DMS153 treated with DMSO at 0.1 percent for 48 hours (cell line): ENCODE measurements at regions not wholly inside any gene's neighbourhood (a gene's known extent, or its start where the extent isn't known, plus 50 kb on each side); places are given as distances from the start of the nearest gene placed in this dataset.
A peak's percentile ranks its signal among the peaks of the same experiment; 100 is the strongest.
"Not testable (repeated sequence)": the region's sequence is repeated elsewhere in the genome, so short reads cannot be mapped to it uniquely, and the experiment has no call there.

Experiments used
- DNase-seq: peaks from one replicate; lab custom pipeline; 2025; ENCODE audit not compliant: unreplicated experiment; lab: John Stamatoyannopoulos, UW

DNA sequence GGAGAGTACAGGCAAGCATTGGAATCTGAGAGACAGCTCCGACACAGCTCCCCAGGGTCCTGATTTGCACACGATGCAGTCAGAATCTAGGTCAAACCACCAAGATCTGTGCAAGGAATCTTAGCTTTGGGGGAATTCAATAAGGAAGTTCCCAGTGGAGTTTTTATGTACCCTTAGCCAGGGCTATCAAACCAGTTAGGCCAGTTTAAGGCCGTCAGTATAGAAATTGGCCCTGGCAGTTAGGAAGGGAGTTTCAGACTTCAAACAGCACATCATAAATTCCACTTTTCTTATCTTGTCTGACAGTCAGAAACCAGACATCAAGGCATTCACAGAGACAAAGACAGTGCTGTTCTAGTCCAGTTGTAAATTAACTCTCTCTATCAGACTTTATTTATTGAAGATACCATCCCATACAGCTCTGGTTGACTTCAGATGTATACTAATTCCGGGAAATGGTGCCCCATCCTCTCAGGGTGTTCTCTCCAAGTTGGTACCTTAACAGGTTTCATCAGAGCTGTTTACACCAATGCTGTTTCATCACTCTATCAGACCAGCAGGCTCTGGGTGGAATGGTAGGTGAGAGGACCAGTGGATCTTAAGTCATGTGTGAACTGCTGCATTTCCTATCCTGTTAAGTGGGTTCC, 157.5 kb upstream of the ATF7IP start:
- DNase-seq: peak; percentile 41

- DNase-seq: no peak
Measured at GRCh38 chr12:14211947-14212387, 153.5 kb upstream of the ATF7IP start.

- DNase-seq: no peak
Measured at GRCh38 chr12:14213542-14213941, 151.9 kb upstream of the ATF7IP start.

- DNase-seq: no peak
Measured at GRCh38 chr12:14214495-14214894, 151.0 kb upstream of the ATF7IP start.

DNA sequence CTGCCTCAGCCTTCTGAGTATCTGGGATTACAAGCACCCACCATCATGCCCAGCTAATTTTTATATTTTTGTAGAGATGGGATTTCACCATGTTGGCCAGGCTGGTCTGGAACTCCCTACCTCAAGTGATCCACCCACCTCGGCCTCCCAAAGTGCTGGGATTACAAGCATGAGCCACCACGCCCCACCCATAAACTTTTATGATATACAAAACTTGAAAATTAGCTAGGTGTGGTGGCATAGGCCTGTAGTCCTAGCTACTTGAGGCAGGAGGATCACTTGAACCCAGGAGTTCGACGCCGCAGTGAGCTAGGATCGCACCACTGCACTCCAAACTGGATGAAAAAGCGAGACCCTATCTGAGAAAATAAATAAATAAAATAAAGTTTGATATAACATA, 149.5 kb upstream of the ATF7IP start:
- not testable (repeated sequence) for DNase-seq

DNA sequence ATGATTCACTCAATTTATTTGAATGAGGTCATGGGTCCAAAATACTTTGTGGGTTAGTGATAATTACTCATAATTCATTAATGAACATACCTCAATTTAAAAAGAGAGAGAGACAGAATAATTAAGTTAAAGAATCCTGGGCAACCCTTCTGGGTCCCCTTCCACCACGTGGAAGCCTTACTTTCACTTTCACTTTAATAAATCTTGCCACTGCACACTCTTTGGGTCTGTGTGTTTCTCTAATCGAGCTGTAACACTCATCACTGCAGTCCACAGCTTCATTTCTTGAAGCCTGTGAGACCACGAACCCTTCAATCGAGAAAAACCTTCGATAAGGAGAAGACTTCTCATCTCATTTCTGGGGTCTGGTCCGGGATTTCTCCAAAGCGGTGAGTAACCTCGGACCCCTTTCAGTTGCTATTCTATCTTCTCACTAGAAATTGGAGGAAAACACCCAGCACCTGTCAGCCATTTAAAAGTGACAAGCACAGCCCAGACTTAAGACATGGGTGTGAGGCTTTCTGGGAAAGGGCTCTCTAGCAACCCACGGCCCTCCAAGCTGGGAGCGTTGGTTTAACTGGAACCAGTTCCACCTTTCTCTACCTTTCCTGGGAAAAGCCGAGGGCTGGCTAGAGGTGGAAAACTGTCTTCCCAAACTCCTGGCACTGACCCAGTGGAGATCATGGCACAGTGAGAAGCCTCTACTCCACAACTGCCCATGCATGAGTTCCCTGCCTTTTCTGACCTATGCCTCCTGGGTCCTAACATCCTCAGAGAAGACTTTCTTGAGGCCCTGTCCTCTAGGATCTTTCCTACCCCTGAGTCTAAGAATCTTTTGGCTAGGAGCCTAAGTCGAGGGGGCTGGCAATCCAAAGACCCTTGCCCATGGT, 148.8 kb upstream of the ATF7IP start:
- DNase-seq: no peak

DNA sequence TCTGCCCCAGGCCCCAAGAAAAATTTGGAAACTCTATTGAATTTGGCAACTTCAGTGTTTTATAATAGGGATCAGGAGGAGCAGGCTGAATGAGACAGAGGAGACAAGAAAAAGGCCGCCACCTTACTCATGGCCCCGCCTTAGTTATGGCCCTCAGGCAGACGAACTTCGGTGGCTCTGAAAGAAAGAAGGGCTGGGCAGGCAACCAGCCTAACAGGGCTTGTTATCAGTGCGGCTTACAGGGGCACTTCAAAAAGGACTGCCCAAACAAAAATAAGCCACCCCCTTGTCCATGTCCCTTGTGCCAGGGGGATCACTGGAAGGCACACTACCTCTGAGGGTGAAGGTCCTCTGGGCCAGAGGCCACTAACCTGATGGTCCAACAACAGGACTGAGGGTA, 146.3 kb upstream of the ATF7IP start:
- no peak for DNase-seq

DNA sequence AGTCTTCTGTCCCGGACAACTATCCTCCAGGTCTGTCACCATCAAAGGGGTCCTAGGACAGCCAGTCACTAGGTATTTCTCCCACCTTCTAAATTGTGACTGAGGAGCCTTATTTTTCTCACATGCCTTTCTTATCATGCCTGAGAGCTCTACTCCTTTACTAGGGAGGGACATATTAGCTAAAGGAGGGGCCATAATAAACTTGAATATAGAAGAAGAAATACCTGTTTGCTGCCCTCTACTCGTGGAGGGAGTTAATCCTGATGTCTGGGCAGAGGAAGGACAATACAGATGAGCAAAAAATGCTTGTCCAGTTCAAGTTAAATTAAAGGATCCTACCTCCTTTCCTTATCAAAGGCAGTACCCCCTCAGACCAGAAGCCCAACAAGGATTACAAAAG, 145.8 kb upstream of the ATF7IP start:
- not testable (repeated sequence) for DNase-seq

DNA sequence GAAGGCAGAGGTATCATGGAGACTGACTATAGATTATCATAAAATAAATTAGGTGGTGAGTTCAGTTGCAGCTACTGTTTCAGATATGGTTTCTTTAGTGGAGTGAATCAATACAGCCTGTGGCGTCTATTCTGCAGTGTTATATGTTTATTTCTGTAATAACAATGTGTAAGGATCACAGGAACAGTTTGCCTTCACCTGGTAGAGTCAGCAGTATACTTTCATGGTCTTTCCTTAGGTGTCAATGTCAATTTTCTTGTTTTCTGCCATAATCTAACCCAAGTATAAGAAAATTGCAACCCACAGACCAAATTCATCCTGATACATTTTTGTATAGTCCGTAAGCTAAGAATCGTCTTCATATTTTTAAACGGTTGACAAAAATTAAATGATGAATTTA, 140.4 kb upstream of the ATF7IP start:
- no peak for DNase-seq

DNA sequence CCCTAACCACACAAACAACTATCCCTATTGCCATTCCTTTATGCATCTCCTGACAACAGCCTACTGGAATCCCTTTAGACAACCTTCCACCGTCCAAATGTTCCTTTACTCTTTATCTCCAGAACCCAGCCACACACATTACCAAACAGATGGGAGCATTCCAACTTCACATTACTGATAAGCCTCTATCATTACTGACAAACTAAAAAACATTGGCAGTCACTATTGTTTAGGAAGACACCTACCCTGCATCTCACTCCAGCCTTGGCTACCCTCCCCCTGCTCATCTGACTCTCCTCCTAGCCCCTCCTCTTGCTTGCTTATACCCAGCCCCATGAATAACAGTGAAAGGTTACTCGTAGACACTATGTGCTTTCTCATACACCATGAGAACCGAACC, 130.3 kb upstream of the ATF7IP start:
- DNase-seq: not testable (repeated sequence)

DNA sequence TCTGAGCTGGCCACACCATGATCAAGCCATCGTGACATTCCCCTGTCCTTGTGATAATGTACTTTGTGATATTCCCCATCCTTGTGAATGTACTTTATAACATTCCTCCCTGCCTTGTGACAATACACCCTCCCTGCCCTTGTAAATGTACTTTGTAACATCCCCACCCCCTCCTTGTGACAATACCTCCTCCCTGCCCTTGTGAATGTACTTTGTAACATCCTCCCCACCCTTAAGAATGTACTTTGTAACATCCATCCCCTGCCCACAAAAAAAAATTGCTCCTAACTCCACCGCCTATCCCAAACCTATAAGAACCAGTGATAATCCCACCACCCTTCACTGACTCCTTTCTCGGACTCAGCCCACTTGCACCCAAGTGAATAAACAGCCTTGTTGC, 128.8 kb upstream of the ATF7IP start:
- not testable (repeated sequence) for DNase-seq

DNA sequence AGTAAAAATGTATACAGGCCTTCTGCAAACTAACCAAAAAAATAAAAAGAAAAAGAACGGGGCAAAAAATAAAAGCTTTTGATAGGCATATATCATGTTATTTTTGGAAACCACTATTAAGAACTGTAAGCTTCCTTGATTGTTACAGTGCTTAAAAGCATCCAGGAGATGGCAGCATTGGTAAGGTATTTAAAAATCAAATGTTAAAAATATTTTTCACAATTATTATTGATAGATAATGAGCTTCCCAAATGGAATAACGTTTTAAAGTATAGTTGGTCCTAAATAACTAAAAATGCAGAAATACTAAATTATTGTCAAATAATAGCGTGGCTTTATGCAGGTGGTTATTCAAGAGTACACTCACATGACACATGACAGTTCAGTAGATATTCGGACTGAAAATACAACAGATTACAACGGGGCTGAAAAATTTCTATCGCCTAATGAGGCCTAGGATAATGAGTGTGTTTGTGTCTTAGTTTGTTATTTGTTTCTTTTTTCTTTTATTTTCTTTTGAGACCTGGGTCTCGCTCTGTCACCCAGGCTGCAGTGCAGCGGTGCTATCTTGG, 127.2 kb upstream of the ATF7IP start:
- no peak for DNase-seq

DNA sequence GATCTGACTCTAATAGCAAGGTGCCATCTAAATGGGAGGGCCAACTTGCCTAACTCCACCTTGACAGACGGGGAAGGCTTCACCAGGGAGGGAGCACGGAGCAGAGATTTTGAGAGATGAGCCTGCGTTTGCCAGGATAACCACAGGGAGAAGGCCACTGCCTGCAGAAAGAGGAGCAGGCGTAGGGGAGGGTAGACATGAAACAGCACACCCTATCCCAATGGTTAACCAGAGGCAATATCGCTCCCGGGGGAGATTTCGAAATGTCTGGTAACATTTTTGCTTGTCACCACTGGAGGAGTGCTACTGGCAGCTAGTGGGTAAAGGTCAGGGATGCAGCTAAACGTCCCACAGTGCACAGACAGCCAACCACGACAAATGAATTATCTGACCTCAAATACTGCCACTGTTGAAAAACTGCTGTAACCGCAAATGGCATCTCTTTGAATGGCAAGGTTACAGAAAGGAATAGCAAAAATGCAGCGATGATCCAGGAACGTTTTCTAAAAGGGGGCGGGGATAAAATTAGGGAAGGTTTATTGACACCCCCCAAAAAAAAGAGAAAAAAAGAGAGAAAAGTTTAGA, 126.0 kb upstream of the ATF7IP start:
- no peak for DNase-seq

- DNase-seq: no peak
Measured at GRCh38 chr12:14239935-14240872, 125.3 kb upstream of the ATF7IP start.

DNA sequence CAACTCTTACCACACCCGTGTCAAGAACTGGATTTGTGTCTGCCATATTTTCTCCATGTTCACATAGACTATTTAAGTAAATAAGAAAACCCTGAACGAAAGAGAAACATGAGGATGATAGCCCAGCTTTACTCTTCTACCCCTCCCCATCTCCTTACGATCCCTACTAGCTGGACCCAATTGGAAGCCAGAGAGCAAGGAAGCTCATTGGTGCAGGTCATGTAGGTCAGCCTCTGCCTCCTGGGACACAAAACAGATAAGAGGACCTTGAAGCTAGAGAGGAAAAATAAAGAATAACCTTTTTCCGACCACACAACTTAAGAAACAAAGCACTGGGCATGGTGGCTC, 124.6 kb upstream of the ATF7IP start:
- DNase-seq: no peak

DNA sequence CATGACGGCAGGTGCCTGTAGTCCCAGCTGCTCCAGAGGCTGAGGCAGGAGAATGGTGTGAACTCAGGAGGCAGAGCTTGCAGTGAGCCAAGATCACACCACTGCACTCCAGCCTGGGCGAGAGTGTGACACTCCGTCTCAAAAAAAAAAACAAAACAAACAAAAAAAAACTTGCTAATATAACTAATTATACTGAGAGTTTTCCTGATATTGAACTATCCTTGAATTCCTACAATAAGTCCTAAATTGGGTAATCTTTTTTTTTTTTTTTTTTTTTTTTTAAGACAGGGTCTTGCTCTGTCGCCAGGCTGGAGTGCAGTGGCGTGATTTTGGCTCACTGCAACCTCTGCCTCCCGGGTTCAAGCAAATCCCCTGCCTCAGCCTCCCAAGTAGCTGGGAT, 122.7 kb upstream of the ATF7IP start:
- not testable (repeated sequence) for DNase-seq

GRCh38 chr12:14243941-14244340, 121.5 kb upstream of the ATF7IP start:
- DNase-seq: no peak

DNA sequence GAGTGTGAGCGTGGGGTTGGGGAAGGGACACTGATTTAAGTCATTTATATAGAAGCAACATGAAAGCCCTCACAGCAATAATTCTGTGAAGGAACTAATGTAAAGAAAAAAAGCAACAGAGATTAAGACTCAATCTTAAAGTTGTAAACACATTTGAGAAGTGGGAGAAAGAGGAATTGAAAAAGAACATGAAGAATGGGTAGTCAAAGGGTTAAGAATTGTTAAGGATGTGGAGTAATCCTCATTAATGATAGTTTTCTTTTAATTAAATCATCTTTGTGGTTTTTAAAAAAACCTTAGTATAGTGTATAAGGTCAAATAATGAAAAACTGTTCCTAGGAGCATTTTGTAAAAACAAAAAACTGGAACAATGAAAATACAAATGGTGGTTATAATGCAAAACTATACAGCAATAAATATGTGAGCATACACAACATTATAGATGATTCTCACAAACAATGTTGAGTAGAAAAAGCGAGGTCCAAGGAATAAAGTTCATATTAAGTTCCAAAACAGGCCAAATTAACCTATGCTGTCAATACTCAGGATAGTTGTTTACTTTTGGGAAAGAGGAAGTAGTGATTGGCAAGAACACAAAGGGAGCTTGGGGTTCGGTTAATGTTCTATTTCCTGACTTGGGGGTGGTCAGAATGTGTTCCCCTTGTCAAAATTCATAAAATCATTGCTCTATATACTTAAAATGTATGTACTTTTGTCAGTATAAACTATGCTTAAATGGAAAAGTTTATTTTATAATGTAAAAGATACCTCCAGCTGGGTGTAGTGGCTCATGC, 120.4 kb upstream of the ATF7IP start:
- no peak for DNase-seq

DNA sequence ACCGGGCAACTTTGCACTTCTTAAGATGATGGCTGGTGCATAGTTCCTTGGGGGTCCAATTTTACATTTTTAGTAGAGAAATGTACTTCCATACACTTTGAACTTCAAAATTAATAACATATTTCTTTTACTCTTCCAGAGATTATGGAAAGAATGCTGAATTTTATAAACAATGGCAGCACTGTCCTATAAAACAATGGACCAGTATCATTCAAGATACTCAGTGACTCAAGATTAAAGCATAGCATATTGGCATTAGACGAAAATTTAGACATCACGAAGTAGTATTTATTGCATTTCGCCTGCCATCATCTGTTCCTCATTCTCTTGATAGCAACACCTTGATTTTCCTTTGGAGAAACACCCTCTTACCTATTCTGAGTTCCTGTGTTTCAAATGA, 118.3 kb upstream of the ATF7IP start:
- DNase-seq: no peak

GRCh38 chr12:14249368-14249767, 116.1 kb upstream of the ATF7IP start:
- no peak for DNase-seq
